ENCODE measurements at regions not wholly inside any gene's neighbourhood (a gene's known extent, or its start where the extent isn't known, plus 50 kb on each side); places are given as distances from the start of the nearest gene placed in this dataset.

DNA sequence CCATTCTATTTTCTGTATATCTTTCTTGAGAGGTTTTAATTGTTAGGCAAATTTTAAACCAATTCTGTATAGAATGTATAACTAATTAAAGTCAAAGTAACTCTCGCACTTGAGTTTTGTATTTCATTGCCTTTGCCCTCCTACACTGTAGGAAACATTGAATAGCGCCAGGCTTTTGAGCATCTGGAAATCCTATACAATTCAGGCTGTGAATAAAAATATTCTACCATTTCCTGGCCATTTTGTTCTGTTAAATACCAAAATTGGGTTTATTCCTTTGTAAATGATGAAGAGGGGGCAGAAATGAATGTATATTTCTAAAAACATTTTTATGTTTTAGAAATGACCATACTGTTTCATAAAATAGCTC lies 571.8 kb upstream of the CLINT1 start:
- FAIRE-seq = no peak
- no peak for DNase-seq (ENCODE audit: insufficient read length, low spot score)
- no peak for TF ChIP-seq CTCF (IDR thresholded peaks at IDR 0.05; ENCODE audit: insufficient read depth, missing control alignments)

- DNase-seq (ENCODE audit: insufficient read length, low spot score) (no peak), FAIRE-seq (no peak)
- no peak for TF ChIP-seq CTCF (IDR thresholded peaks at IDR 0.05; ENCODE audit: insufficient read depth, missing control alignments)
Measured at GRCh38 chr5:158430166-158430797, 571.3 kb upstream of the CLINT1 start.

DNA sequence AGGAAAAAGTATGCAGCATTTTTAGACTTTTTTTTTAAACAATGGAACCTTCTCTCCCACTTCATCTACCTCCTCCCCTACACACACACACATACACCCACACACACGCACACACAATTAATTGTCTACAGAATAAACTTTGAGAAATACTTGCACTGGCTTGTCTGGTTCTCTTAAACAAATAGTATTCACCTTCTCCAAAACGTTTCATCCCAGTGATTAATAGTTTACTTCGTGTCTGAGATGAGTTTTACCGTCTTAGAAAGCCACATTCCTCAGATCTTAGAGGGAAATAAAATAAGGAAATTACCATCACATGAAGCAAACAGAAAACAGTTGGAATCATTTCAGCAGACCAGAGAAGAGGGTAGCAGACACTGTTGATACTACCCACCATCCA lies 570.6 kb upstream of the CLINT1 start:
- FAIRE-seq (no peak), DNase-seq (ENCODE audit: insufficient read length, low spot score) (no peak)
- no peak for TF ChIP-seq CTCF (IDR thresholded peaks at IDR 0.05; ENCODE audit: insufficient read depth, missing control alignments)

- no peak for DNase-seq (ENCODE audit: insufficient read length, low spot score)
- no peak for FAIRE-seq
- no peak for TF ChIP-seq CTCF (IDR thresholded peaks at IDR 0.05; ENCODE audit: insufficient read depth, missing control alignments)
Measured at GRCh38 chr5:158423623-158424200, 564.8 kb upstream of the CLINT1 start.

DNA sequence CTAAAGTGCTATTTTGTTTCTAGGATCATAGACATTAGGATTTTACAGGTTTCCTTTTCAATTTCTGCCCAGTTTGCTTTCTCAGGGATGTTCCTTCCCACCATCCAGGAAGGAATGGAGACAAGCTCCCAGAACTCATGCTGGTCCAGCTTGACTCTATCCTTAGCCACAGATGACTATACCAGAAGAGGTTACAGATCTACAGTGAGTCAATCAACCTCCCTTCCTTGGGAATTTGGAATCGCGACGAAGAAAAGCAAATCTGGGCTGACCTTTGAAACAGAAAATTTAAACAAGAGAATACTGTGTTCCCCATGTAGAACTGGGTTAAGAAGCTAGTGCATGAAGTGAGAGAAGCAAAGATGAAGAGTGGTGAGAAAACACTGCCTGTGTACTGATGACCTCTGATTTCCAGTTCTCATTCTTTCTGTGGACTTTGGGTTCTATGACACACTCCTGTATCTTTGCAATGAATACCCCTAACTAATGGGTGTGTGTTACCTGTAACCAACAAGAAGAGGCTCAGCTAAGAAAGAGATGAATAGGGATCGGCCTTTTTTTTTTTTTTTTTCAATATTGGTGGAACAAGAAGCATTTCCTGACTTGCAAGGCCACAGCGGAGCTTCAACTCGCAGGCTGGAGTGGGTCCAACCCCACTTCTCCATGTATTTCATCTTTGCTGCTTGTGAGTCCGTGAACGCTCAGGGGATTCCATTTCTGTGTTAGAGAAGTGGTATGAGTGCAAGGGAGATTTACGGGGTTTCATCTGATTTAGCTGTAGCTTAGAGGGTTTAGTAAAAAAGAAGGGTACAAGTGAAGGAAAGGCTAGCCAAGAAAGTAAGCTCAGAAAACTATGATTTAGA lies 563.9 kb upstream of the CLINT1 start:
- no peak for FAIRE-seq
- TF ChIP-seq CTCF (IDR thresholded peaks at IDR 0.05; ENCODE audit: insufficient read depth, missing control alignments) = no peak
- DNase-seq (ENCODE audit: insufficient read length, low spot score) = no peak

DNA sequence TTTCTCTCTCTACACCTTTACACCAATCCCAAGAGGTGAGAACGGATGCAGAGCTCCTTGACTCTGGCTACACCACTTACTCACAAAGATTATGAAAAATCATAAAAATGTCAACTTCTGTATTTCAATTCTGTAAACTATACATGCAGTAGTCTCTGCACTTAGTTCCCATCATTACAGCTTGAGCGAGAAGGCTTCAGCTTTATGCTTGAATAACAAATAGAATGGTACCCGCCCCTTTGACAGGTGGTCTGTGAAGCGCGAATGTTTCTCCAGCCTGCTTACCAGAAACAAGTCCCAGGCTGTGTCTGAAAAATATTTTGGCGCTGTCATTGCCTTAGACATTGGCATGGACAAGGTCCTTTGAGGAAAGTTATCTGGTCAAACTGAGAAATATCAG lies 562.4 kb upstream of the CLINT1 start:
- no peak for TF ChIP-seq CTCF (IDR thresholded peaks at IDR 0.05; ENCODE audit: insufficient read depth, missing control alignments)
- no peak for FAIRE-seq
- DNase-seq (ENCODE audit: insufficient read length, low spot score) = no peak

- TF ChIP-seq CTCF (IDR thresholded peaks at IDR 0.05; ENCODE audit: insufficient read depth, missing control alignments) = no peak
- no peak for DNase-seq (ENCODE audit: insufficient read length, low spot score)
Measured at GRCh38 chr5:158419186-158419585, 560.2 kb upstream of the CLINT1 start.

More at GRCh38 chr5:158419186-158419585, 560.2 kb upstream of the CLINT1 start:
- FAIRE-seq = no peak

Data from D721Med (cell line).